ENCODE measurements at regions not wholly inside any gene's neighbourhood (a gene's known extent, or its start where the extent isn't known, plus 50 kb on each side); places are given as distances from the start of the nearest gene placed in this dataset.

- CTCF ChIA-PET = no interaction called here
- no peaks in the 10 kb centered on the region for H4K20me1 ChIP-seq (ENCODE audit: insufficient read depth)
- H3K79me2 ChIP-seq (ENCODE audit: low read depth) = no peaks in the 10 kb centered on the region
- no peak overlapping the region for H3K4me3 ChIP-seq
- POLR2A ChIA-PET (ENCODE audit: unreplicated experiment) = no interaction called here
- no peaks in the 10 kb centered on the region for H3K9me3 ChIP-seq (ENCODE audit: insufficient read depth, low read depth)
- H3K27me3 ChIP-seq (ENCODE audit: insufficient read depth, low read depth) = peaks cover 82% of the 10 kb centered on the region
- DNase-seq = no peak
- no peak overlapping the region for H3K4me2 ChIP-seq
- no peaks in the 10 kb centered on the region for H3K9me2 ChIP-seq (ENCODE audit: insufficient read depth)
- intact Hi-C loops (cut with micrococcal nuclease; ENCODE audit: unreplicated experiment) = no loop called here
- H3K36me3 ChIP-seq (ENCODE audit: low read depth) = no peaks in the 10 kb centered on the region
- TF ChIP-seq, protein P1, sequence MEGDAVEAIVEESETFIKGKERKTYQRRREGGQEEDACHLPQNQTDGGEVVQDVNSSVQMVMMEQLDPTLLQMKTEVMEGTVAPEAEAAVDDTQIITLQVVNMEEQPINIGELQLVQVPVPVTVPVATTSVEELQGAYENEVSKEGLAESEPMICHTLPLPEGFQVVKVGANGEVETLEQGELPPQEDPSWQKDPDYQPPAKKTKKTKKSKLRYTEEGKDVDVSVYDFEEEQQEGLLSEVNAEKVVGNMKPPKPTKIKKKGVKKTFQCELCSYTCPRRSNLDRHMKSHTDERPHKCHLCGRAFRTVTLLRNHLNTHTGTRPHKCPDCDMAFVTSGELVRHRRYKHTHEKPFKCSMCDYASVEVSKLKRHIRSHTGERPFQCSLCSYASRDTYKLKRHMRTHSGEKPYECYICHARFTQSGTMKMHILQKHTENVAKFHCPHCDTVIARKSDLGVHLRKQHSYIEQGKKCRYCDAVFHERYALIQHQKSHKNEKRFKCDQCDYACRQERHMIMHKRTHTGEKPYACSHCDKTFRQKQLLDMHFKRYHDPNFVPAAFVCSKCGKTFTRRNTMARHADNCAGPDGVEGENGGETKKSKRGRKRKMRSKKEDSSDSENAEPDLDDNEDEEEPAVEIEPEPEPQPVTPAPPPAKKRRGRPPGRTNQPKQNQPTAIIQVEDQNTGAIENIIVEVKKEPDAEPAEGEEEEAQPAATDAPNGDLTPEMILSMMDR (conservative IDR thresholded peaks at IDR 0.05) = no peak
- TF ChIP-seq EZH2 (IDR thresholded peaks at IDR 0.05; ENCODE audit: low read depth) = no peak
- no peak overlapping the region for H3K27ac ChIP-seq
- no TSS peak for BruUV-seq (replicated peaks)
- H2AFZ ChIP-seq = no peak overlapping the region
- no peaks in the 10 kb centered on the region for H3F3A ChIP-seq (ENCODE audit: insufficient read depth, low read depth)
- no peaks in the 10 kb centered on the region for H3K4me1 ChIP-seq (replicated peaks; ENCODE audit: insufficient read depth)
These were observed 295.7 kb upstream of the FOXF1 start for GRCh38 chr16:86214326-86215232.

GRCh38 chr16:86215233-86215978 is 294.9 kb upstream of the FOXF1 start:
- no peaks in the 10 kb centered on the region for H3K9me2 ChIP-seq (ENCODE audit: insufficient read depth)
- no peaks in the 10 kb centered on the region for H3K9me3 ChIP-seq (ENCODE audit: insufficient read depth, low read depth)
- no peaks in the 10 kb centered on the region for H3K36me3 ChIP-seq (ENCODE audit: low read depth)
- intact Hi-C loops (cut with micrococcal nuclease; ENCODE audit: unreplicated experiment) = no loop called here
- H2AFZ ChIP-seq = no peak overlapping the region
- no peak overlapping the region for H3K27ac ChIP-seq
- no peak for TF ChIP-seq EZH2 (IDR thresholded peaks at IDR 0.05; ENCODE audit: low read depth)
- POLR2A ChIA-PET (ENCODE audit: unreplicated experiment) = no interaction called here
- no peak overlapping the region for H3K4me3 ChIP-seq
- no peaks in the 10 kb centered on the region for H3K79me2 ChIP-seq (ENCODE audit: low read depth)
- H3K4me2 ChIP-seq = no peak overlapping the region
- no peaks in the 10 kb centered on the region for H3K4me1 ChIP-seq (replicated peaks; ENCODE audit: insufficient read depth)
- CTCF ChIA-PET = no interaction called here
- H3K27me3 ChIP-seq (ENCODE audit: insufficient read depth, low read depth) = peaks cover 83% of the 10 kb centered on the region
- H4K20me1 ChIP-seq (ENCODE audit: insufficient read depth) = no peaks in the 10 kb centered on the region
- DNase-seq = no peak
- no TSS peak for BruUV-seq (replicated peaks)
- H3F3A ChIP-seq (ENCODE audit: insufficient read depth, low read depth) = no peaks in the 10 kb centered on the region

GRCh38 chr16:86215979-86216585 is 294.2 kb upstream of the FOXF1 start:
- Histone ChIP-seq H3K79me2 (ENCODE audit: low read depth) (no peaks in the 10 kb centered on the region), H3F3A (ENCODE audit: insufficient read depth, low read depth) (no peaks in the 10 kb centered on the region), H4K20me1 (ENCODE audit: insufficient read depth) (no peaks in the 10 kb centered on the region), H3K4me1 (replicated peaks; ENCODE audit: insufficient read depth) (no peaks in the 10 kb centered on the region), H3K36me3 (ENCODE audit: low read depth) (no peaks in the 10 kb centered on the region), H2AFZ (no peak overlapping the region), H3K4me2 (no peak overlapping the region), H3K9me3 (ENCODE audit: insufficient read depth, low read depth) (no peaks in the 10 kb centered on the region), H3K4me3 (no peak overlapping the region), H3K27me3 (ENCODE audit: insufficient read depth, low read depth) (peaks cover 83% of the 10 kb centered on the region), H3K9me2 (ENCODE audit: insufficient read depth) (no peaks in the 10 kb centered on the region), H3K27ac (no peak overlapping the region)
- no peak for DNase-seq
- no TSS peak for BruUV-seq (replicated peaks)
- intact Hi-C loops (cut with micrococcal nuclease; ENCODE audit: unreplicated experiment) = no loop called here
- CTCF ChIA-PET = no interaction called here
- POLR2A ChIA-PET (ENCODE audit: unreplicated experiment) = interaction anchor here (0.6 kb wide), 1 partner anchor 385 kb away, joined by 5 read pairs; no protein-coding TSS in a partner anchor
- no peak for TF ChIP-seq EZH2 (IDR thresholded peaks at IDR 0.05; ENCODE audit: low read depth)
- TF ChIP-seq, protein P1 (conservative IDR thresholded peaks at IDR 0.05) = no peak

Data from PC-9 (cell line).